Suprapubic skin (tissue), 4 donors: ENCODE measurements at regions not wholly inside any gene's neighbourhood (a gene's known extent, or its start where the extent isn't known, plus 50 kb on each side); places are given as distances from the start of the nearest gene placed in this dataset.

ENCODE experiments used
- DNase-seq, 2 donors: peaks; one replicate each; pipeline ENCODE4 v3.0.0-alpha.2; 2019; ENCODE audit warnings: low spot score in 2 of 2
- H3K27ac ChIP-seq: fragments of 200-600 bp; sonication (generic); one replicate; pipeline ENCODE4 v1.5.1; 2019
- H3K27me3 ChIP-seq: fragments of 200-600 bp; sonication (generic); one replicate; pipeline ENCODE4 v1.5.1; 2019
- H3K36me3 ChIP-seq: fragments of 200-600 bp; sonication (generic); one replicate; pipeline ENCODE4 v1.5.1; 2019
- H3K4me1 ChIP-seq: fragments of 200-600 bp; sonication (generic); one replicate; pipeline ENCODE4 v1.5.1; 2019
- H3K4me3 ChIP-seq: fragments of 200-600 bp; sonication (generic); one replicate; pipeline ENCODE4 v1.5.1; 2019; ENCODE audit warnings: mild to moderate bottlenecking
- H3K9me3 ChIP-seq: fragments of 200-600 bp; sonication (generic); one replicate; pipeline ENCODE4 v1.5.1; 2019
- EP300 ChIP-seq: sonication (generic); formaldehyde crosslinking; IDR thresholded peaks from one replicate; pipeline ENCODE4 v1.6.1; 2017; ENCODE audit warnings: antibody characterized with exemption
- POLR2A ChIP-seq, 2 donors: fragments of 450-650 bp; IDR thresholded peaks; one replicate each; pipeline ENCODE4 v1.6.1; 2017; ENCODE audit warnings: antibody characterized with exemption in 2 of 2, mild to moderate bottlenecking in 2 of 2, moderate library complexity in 2 of 2
- POLR2AphosphoS5 ChIP-seq, 3 donors: sonication (generic); formaldehyde crosslinking; IDR thresholded peaks; one replicate each; pipeline ENCODE4 v1.6.1; 2017; ENCODE audit warnings: antibody characterized with exemption in 3 of 3
- WGBS: methylation state at CpG from one replicate; pipeline ENCODE4 v1.1.5; 2018; 5-methylcytosine and 5-hydroxymethylcytosine counted together
- TF ChIP-seq, protein P1 (sequence below), 2 donors: fragments of 200-600 bp in 1 of 2; fragments of 450-650 bp in 1 of 2; sonication (generic) in 1 of 2; IDR thresholded peaks; one replicate each; pipeline ENCODE4 v1.5.1; 2016 to 2019; ENCODE audit warnings: antibody characterized with exemption in 2 of 2, mild to moderate bottlenecking in 1 of 2, moderate library complexity in 1 of 2

- no peaks in the 10 kb centered on the region for H3K9me3 ChIP-seq
- TF ChIP-seq POLR2A (IDR thresholded peaks at IDR 0.05), result no peak
- TF ChIP-seq, protein P1, sequence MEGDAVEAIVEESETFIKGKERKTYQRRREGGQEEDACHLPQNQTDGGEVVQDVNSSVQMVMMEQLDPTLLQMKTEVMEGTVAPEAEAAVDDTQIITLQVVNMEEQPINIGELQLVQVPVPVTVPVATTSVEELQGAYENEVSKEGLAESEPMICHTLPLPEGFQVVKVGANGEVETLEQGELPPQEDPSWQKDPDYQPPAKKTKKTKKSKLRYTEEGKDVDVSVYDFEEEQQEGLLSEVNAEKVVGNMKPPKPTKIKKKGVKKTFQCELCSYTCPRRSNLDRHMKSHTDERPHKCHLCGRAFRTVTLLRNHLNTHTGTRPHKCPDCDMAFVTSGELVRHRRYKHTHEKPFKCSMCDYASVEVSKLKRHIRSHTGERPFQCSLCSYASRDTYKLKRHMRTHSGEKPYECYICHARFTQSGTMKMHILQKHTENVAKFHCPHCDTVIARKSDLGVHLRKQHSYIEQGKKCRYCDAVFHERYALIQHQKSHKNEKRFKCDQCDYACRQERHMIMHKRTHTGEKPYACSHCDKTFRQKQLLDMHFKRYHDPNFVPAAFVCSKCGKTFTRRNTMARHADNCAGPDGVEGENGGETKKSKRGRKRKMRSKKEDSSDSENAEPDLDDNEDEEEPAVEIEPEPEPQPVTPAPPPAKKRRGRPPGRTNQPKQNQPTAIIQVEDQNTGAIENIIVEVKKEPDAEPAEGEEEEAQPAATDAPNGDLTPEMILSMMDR (IDR thresholded peaks at IDR 0.05), result no peak
- no peak for TF ChIP-seq POLR2AphosphoS5 (IDR thresholded peaks at IDR 0.05)
- no peak for TF ChIP-seq EP300
- 85% methylated on average over 11 of the region's 11 CpGs for WGBS
- H3K27ac ChIP-seq, result no peak overlapping the region
- DNase-seq, result peak in 1 of 2 donors; percentile 19
- H3K36me3 ChIP-seq, result no peaks in the 10 kb centered on the region
- no peaks in the 10 kb centered on the region for H3K27me3 ChIP-seq
- peaks cover 20% of the 10 kb centered on the region for H3K4me1 ChIP-seq
- H3K4me3 ChIP-seq, result no peak overlapping the region
These were observed 122.6 kb upstream of the SMAD3 start for GRCh38 chr15:66942649-66943390.

DNA sequence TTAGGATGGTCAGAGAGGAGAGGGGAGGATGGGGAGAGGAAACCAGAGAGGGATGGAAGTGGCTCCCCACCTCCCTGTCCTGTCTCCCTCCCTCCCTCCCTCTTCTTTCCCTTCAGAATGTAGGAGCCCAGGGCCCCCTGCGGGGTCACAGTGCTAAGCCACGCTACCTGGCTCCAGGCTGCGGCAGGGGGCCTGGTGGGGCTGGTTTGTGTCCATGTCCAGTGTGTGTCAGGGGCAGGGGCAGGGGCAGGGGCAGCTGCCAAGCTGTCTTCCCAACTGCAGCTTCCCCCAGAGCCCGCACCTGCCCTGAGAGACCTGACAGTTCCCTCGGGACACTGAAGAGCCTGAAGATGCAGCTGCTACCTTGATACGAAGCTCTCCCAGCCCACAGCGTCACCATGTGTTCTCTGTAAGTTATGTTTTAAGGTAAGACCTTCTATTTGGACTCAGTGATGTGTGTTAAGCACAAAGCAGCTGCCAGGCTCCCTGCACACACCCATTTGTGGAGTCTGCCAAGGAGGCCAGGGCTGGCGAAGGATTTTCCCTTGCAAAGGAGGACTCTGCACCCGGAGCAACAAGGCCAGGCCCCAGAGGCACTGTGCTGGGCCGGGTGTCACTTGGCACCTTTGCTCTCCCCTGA is 121.8 kb upstream of the SMAD3 start:
- Histone ChIP-seq H3K27me3 (no peaks in the 10 kb centered on the region), H3K27ac (no peak overlapping the region), H3K4me1 (peaks cover 20% of the 10 kb centered on the region), H3K9me3 (no peaks in the 10 kb centered on the region), H3K36me3 (no peaks in the 10 kb centered on the region), H3K4me3 (no peak overlapping the region)
- WGBS, result 54% methylated on average over 4 of the region's 10 CpGs
- TF ChIP-seq POLR2A (IDR thresholded peaks at IDR 0.05) (no peak), POLR2AphosphoS5 (IDR thresholded peaks at IDR 0.05) (no peak), EP300 (no peak)
- TF ChIP-seq, protein P1 (IDR thresholded peaks at IDR 0.05), result no peak
- DNase-seq, result peak in 1 of 2 donors; percentile 58

DNA sequence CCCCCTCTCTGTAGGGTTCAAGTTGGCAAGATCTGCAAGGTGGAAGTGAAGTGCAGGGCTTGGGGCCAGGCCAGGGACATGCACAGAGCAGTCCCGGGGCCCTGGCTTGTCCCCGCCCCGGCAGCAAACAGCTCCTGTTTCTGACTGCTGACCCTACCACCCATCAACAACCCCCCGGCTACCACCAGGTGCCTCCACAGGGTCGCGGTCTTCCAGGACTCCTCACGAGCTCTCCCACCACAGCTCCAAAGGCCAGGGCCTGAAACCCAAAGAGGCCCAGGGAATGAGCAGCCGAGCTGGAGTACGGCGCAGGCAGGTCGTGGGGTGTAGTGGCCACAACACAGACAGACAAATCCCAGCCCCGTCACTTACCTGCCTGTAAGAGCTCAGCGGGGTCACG is 121.3 kb upstream of the SMAD3 start:
- 63% methylated on average over 11 of the region's 14 CpGs for WGBS
- TF ChIP-seq EP300 (no peak), POLR2A (IDR thresholded peaks at IDR 0.05) (no peak), POLR2AphosphoS5 (IDR thresholded peaks at IDR 0.05) (no peak)
- TF ChIP-seq, protein P1 (IDR thresholded peaks at IDR 0.05), result no peak
- Histone ChIP-seq H3K9me3 (no peaks in the 10 kb centered on the region), H3K4me1 (peaks cover 20% of the 10 kb centered on the region), H3K4me3 (no peak overlapping the region), H3K36me3 (no peaks in the 10 kb centered on the region), H3K27ac (no peak overlapping the region), H3K27me3 (no peaks in the 10 kb centered on the region)
- peak in 1 of 2 donors; percentile 58 for DNase-seq

DNA sequence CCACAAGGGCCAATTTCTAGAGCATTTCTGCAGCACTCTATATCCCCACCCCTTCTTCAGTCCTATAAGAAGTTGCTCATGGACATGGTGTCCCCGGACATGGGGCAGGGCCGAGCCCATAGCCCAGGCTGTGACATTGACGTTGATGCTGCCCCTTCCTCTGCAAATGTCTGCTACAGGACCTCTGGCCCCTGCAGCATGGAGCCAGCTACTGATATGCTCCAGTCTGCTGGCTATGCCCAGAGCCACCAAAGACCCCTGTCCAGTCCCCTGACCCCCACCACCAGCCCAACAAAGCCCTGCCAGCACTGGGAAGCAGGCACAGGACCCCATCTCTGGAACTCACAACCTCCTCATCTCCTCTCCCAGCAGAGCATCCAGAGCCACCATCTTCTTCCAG is 120.1 kb upstream of the SMAD3 start:
- no peak overlapping the region for H3K27ac ChIP-seq
- TF ChIP-seq, protein P1 (IDR thresholded peaks at IDR 0.05), result no peak
- no peak for TF ChIP-seq POLR2AphosphoS5 (IDR thresholded peaks at IDR 0.05)
- TF ChIP-seq POLR2A (IDR thresholded peaks at IDR 0.05), result no peak
- TF ChIP-seq EP300, result no peak
- no peaks in the 10 kb centered on the region for H3K9me3 ChIP-seq
- no peak overlapping the region for H3K4me3 ChIP-seq
- H3K36me3 ChIP-seq, result no peaks in the 10 kb centered on the region
- peak in 1 of 2 donors; percentile 52 for DNase-seq
- no peaks in the 10 kb centered on the region for H3K27me3 ChIP-seq
- H3K4me1 ChIP-seq, result peaks cover 20% of the 10 kb centered on the region
- WGBS, result 100% methylated on average over 3 of the region's 3 CpGs

GRCh38 chr15:66945842-66946241 is 119.6 kb upstream of the SMAD3 start:
- Histone ChIP-seq H3K36me3 (no peaks in the 10 kb centered on the region), H3K27ac (no peak overlapping the region), H3K4me3 (no peak overlapping the region), H3K4me1 (peaks cover 15% of the 10 kb centered on the region), H3K9me3 (no peaks in the 10 kb centered on the region), H3K27me3 (no peaks in the 10 kb centered on the region)
- peak in 1 of 2 donors; percentile 39 for DNase-seq
- WGBS, result 80% methylated on average over 4 of the region's 4 CpGs
- TF ChIP-seq, protein P1 (IDR thresholded peaks at IDR 0.05), result no peak
- TF ChIP-seq POLR2A (IDR thresholded peaks at IDR 0.05) (no peak), EP300 (no peak), POLR2AphosphoS5 (IDR thresholded peaks at IDR 0.05) (no peak)
